ENCODE measurements at regions not wholly inside any gene's neighbourhood (a gene's known extent, or its start where the extent isn't known, plus 50 kb on each side); places are given as distances from the start of the nearest gene placed in this dataset.
A peak's percentile ranks its signal among the peaks of the same experiment; 100 is the strongest.

- H3K4me3 ChIP-seq (ENCODE audit: low read depth, low read length) = no peak overlapping the region
- no peak for DNase-seq (ENCODE audit: low read depth)
- no peak for TF ChIP-seq CTCF (conservative IDR thresholded peaks at IDR 0.05; ENCODE audit: low read depth, low read length)
These were observed 279.0 kb downstream of the BCOR start for GRCh38 chrX:39818750-39819149.

- H3K4me3 ChIP-seq (ENCODE audit: low read depth, low read length) = no peak overlapping the region
These were observed 277.6 kb downstream of the BCOR start for GRCh38 chrX:39819921-39820849.

GRCh38 chrX:39820938-39821708, 276.6 kb downstream of the BCOR start:
- TF ChIP-seq CTCF (conservative IDR thresholded peaks at IDR 0.05; ENCODE audit: low read depth, low read length) = no peak
- DNase-seq (ENCODE audit: low read depth) = no peak
- peak overlapping the region; percentile 37 for H3K4me3 ChIP-seq (ENCODE audit: low read depth, low read length)

More at GRCh38 chrX:39819921-39820849, 277.6 kb downstream of the BCOR start:
- no peak for TF ChIP-seq CTCF (conservative IDR thresholded peaks at IDR 0.05; ENCODE audit: low read depth, low read length)
- no peak for DNase-seq (ENCODE audit: low read depth)

- H3K4me3 ChIP-seq (ENCODE audit: low read depth, low read length) = no peak overlapping the region
- DNase-seq (ENCODE audit: low read depth) = no peak
- TF ChIP-seq CTCF (conservative IDR thresholded peaks at IDR 0.05; ENCODE audit: low read depth, low read length) = no peak
These were observed 276.1 kb downstream of the BCOR start for GRCh38 chrX:39821709-39822095.

- no peak overlapping the region for H3K4me3 ChIP-seq (ENCODE audit: low read depth, low read length)
- DNase-seq (ENCODE audit: low read depth) = no peak
- no peak for TF ChIP-seq CTCF (conservative IDR thresholded peaks at IDR 0.05; ENCODE audit: low read depth, low read length)
These were observed 275.5 kb downstream of the BCOR start for GRCh38 chrX:39822133-39822748.

GRCh38 chrX:39823424-39823823, 274.3 kb downstream of the BCOR start:
- no peak for TF ChIP-seq CTCF (conservative IDR thresholded peaks at IDR 0.05; ENCODE audit: low read depth, low read length)
- DNase-seq (ENCODE audit: low read depth) = no peak
- H3K4me3 ChIP-seq (ENCODE audit: low read depth, low read length) = no peak overlapping the region
